ENCODE measurements at regions not wholly inside any gene's neighbourhood (a gene's known extent, or its start where the extent isn't known, plus 50 kb on each side); places are given as distances from the start of the nearest gene placed in this dataset.

DNA sequence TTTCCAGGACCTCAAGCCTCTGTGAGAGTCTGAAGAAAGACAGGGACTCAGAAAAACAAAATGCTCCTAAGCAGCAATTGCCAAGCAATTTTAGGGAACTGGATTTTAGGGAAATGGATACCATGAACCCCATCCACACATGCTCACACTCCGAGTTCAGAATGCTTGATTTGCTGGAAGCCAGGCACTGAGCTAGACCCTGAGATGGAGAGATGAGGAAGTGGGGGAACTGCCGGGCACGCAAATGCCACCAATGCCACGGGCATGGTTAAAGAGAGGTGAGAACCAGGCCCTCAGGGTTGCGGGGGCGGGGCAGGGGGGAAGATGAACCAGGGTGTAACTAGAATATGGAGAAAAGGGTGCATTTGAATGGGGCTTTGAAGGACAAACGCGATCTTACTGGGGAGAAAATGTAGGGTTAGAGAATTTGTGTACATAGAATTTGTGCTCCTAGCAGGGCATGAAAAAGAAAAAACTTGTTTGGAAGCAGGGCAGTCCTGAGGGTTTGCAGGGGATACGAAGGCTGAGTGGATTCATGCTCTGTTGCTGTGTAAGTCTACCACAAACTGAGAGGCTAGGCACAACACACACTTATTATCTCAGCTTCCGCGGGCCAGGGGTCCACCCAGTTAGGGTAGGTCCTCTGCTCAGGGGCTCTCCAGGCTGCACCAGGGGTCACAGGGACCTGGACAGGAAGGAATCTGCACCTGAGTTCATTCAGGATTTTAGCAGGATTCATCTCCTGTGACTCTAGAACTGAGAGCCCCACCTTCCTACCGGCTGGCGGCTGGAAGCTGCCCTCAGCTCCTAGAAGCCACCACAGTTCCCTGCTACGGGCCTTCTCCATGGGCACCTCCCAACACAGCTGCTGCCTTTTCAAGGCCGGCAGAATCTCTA lies 108.0 kb downstream of the SNX5 start:
- H3K4me2 ChIP-seq (ENCODE audit: insufficient read depth, low read length): no peak overlapping the region

GRCh38 chr20:17859616-17860232 lies 108.9 kb downstream of the SNX5 start:
- Histone ChIP-seq H3K36me3 (ENCODE audit: insufficient read depth, low read length) (no peaks in the 10 kb centered on the region), H3K79me2 (ENCODE audit: insufficient read depth, low read length) (no peaks in the 10 kb centered on the region), H3K27ac (ENCODE audit: low read length) (no peak overlapping the region), H3K4me2 (ENCODE audit: insufficient read depth, low read length) (no peak overlapping the region), H3K9ac (ENCODE audit: low read depth, low read length) (no peak overlapping the region), H4K20me1 (ENCODE audit: insufficient read depth, low read length) (no peaks in the 10 kb centered on the region; the same call in 1 of the 2 replicates), H3K27me3 (ENCODE audit: insufficient read depth, low read length, poor library complexity) (peaks cover 5% of the 10 kb centered on the region), H2AFZ (ENCODE audit: low read depth, low read length) (no peak overlapping the region), H3K4me3 (ENCODE audit: low read depth in 1 of 2, low read length in 2 of 2) (no peak overlapping the region), H3K4me1 (ENCODE audit: insufficient read depth, low read length) (peaks cover 11% of the 10 kb centered on the region), H3K9me3 (ENCODE audit: insufficient read depth, low read length, severe bottlenecking) (no peaks in the 10 kb centered on the region)
- ATAC-seq (ENCODE audit: insufficient read depth, low read depth) (no peak), DNase-seq (no peak)
- no peak for TF ChIP-seq EZH2 (IDR thresholded peaks at IDR 0.05; ENCODE audit: borderline replicate concordance, low read depth, low read length, severe bottlenecking)
- TF ChIP-seq, protein P1, sequence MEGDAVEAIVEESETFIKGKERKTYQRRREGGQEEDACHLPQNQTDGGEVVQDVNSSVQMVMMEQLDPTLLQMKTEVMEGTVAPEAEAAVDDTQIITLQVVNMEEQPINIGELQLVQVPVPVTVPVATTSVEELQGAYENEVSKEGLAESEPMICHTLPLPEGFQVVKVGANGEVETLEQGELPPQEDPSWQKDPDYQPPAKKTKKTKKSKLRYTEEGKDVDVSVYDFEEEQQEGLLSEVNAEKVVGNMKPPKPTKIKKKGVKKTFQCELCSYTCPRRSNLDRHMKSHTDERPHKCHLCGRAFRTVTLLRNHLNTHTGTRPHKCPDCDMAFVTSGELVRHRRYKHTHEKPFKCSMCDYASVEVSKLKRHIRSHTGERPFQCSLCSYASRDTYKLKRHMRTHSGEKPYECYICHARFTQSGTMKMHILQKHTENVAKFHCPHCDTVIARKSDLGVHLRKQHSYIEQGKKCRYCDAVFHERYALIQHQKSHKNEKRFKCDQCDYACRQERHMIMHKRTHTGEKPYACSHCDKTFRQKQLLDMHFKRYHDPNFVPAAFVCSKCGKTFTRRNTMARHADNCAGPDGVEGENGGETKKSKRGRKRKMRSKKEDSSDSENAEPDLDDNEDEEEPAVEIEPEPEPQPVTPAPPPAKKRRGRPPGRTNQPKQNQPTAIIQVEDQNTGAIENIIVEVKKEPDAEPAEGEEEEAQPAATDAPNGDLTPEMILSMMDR (IDR thresholded peaks at IDR 0.05; ENCODE audit: borderline replicate concordance, extremely low read depth, low read length, poor library complexity, severe bottlenecking): no peak

More for the DNA sequence above, 108.0 kb downstream of the SNX5 start:
- Histone ChIP-seq H3K27ac (ENCODE audit: low read length) (no peak overlapping the region), H3K9ac (ENCODE audit: low read depth, low read length) (no peak overlapping the region), H3K4me1 (ENCODE audit: insufficient read depth, low read length) (peaks cover 11% of the 10 kb centered on the region), H4K20me1 (ENCODE audit: insufficient read depth, low read length) (no peaks in the 10 kb centered on the region; the same call in 1 of the 2 replicates), H3K4me3 (ENCODE audit: low read depth in 1 of 2, low read length in 2 of 2) (no peak overlapping the region), H3K9me3 (ENCODE audit: insufficient read depth, low read length, severe bottlenecking) (no peaks in the 10 kb centered on the region), H3K36me3 (ENCODE audit: insufficient read depth, low read length) (no peaks in the 10 kb centered on the region), H2AFZ (ENCODE audit: low read depth, low read length) (no peak overlapping the region), H3K79me2 (ENCODE audit: insufficient read depth, low read length) (no peaks in the 10 kb centered on the region), H3K27me3 (ENCODE audit: insufficient read depth, low read length, poor library complexity) (peaks cover 5% of the 10 kb centered on the region)
- DNase-seq: no peak
- no peak for TF ChIP-seq EZH2 (IDR thresholded peaks at IDR 0.05; ENCODE audit: borderline replicate concordance, low read depth, low read length, severe bottlenecking)
- TF ChIP-seq, protein P1 (IDR thresholded peaks at IDR 0.05; ENCODE audit: borderline replicate concordance, extremely low read depth, low read length, poor library complexity, severe bottlenecking): no peak
- no peak for ATAC-seq (ENCODE audit: insufficient read depth, low read depth)

DNA sequence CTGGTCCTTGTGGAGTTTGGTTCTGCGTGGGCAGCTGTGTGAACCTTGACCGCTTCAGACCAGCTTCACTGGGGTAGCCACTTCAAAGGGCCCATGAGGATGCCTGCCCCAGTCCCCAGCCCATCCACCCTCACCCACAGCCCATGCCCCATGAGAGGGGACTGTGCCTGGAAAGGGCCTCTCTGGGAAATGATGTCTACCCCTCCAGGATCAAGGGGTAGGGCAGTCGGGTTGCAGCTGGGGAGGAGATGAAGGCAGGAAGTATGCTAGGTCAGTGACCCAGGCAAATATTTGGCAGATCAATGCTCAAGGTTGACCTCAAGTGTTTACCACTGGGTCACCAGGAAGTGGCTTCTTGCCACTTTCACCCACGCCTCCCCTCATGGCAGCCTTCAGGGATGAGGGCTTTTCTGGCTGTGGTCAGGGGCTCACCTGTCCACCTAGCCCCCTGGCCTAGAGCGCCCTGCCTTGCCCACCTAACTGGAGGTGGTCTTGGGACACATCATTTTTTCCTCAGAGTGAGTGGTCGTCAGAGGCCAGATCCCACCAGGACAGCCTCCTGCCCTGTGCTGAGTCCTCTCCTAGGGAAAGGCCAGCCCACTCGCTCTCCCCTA lies 109.5 kb downstream of the SNX5 start:
- no peaks in the 10 kb centered on the region for H3K79me2 ChIP-seq (ENCODE audit: insufficient read depth, low read length)
- peaks cover 5% of the 10 kb centered on the region for H3K27me3 ChIP-seq (ENCODE audit: insufficient read depth, low read length, poor library complexity)
- H3K27ac ChIP-seq (ENCODE audit: low read length): no peak overlapping the region
- TF ChIP-seq, protein P1 (IDR thresholded peaks at IDR 0.05; ENCODE audit: borderline replicate concordance, extremely low read depth, low read length, poor library complexity, severe bottlenecking): no peak
- no peak for TF ChIP-seq EZH2 (IDR thresholded peaks at IDR 0.05; ENCODE audit: borderline replicate concordance, low read depth, low read length, severe bottlenecking)
- DNase-seq (no peak), ATAC-seq (ENCODE audit: insufficient read depth, low read depth) (no peak)
- no peak overlapping the region for H3K4me2 ChIP-seq (ENCODE audit: insufficient read depth, low read length)
- no peaks in the 10 kb centered on the region for H3K36me3 ChIP-seq (ENCODE audit: insufficient read depth, low read length)
- H2AFZ ChIP-seq (ENCODE audit: low read depth, low read length): no peak overlapping the region
- no peak overlapping the region for H3K9ac ChIP-seq (ENCODE audit: low read depth, low read length)
- H3K4me1 ChIP-seq (ENCODE audit: insufficient read depth, low read length): peaks cover 11% of the 10 kb centered on the region
- H3K9me3 ChIP-seq (ENCODE audit: insufficient read depth, low read length, severe bottlenecking): no peaks in the 10 kb centered on the region
- H3K4me3 ChIP-seq (ENCODE audit: low read depth in 1 of 2, low read length in 2 of 2): no peak overlapping the region
- no peaks in the 10 kb centered on the region; the same call in 1 of the 2 replicates for H4K20me1 ChIP-seq (ENCODE audit: insufficient read depth, low read length)

Data from DND-41 (cell line).